ENCODE measurements at regions not wholly inside any gene's neighbourhood (a gene's known extent, or its start where the extent isn't known, plus 50 kb on each side); places are given as distances from the start of the nearest gene placed in this dataset.

DNA sequence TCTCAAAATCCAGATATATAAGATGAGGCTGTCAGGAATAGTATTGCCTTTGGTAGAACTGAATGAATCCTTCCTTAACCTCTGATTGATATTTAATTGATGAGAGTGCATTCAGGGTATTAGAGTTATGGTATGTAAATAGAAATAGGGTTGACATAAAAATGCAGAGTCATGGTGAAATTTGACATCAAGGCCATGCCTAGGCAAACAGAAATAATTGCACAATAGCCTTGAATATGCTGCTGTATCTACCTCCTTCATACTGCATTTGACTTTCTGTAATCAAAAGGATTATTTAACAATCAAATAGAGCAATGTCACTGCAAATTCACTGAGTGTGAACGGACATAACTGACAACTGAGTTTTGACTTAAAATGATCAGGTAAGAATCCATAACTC, 1316.3 kb downstream of the STIM2 start:
- POLR2A ChIA-PET: no interaction called here
- no peaks in the 10 kb centered on the region for H3K9me3 ChIP-seq
- CTCF ChIA-PET: no interaction called here
- H3K4me3 ChIP-seq: no peak overlapping the region
- H3K4me1 ChIP-seq: peaks cover 24% of the 10 kb centered on the region
- peak overlapping the region; percentile 54 for H3K4me2 ChIP-seq
- ATAC-seq (peak in 1 of 2 experiments; percentile 29; a peak in 1 of 6 replicates), DNase-seq (ENCODE audit: low read depth in 1 of 2, low spot score in 1 of 2) (peak in 1 of 2 experiments; percentile 60), FAIRE-seq (no peak)
- H3K27ac ChIP-seq: peak overlapping the region; percentile 66 to 72; a peak in 5 of 6 replicates
- 9% methylated on average over 1 of the region's 1 CpG for WGBS (ENCODE audit: missing lambda C conversion rate)
- TF ChIP-seq RNF2 (IDR thresholded peaks at IDR 0.05; ENCODE audit: borderline replicate concordance, low read depth): no peak
- TF ChIP-seq HOXB5 (CRISPR knock-in tag; IDR thresholded peaks at IDR 0.05): no peak
- peak; percentile 73 for TF ChIP-seq NFE2L2 (conservative IDR thresholded peaks at IDR 0.05; ENCODE audit: low read length)
- peak; percentile 77 to 95; a peak in 3 of 4 replicates for TF ChIP-seq CEBPB (IDR thresholded peaks at IDR 0.05)
- 0 out of 2 replicates have a peak, but pooled peaks have one; percentile 16 for TF ChIP-seq JUNB (IDR thresholded peaks at IDR 0.05)
- peak; percentile 92 for TF ChIP-seq MAFK (IDR thresholded peaks at IDR 0.05; ENCODE audit: partially characterized antibody)

DNA sequence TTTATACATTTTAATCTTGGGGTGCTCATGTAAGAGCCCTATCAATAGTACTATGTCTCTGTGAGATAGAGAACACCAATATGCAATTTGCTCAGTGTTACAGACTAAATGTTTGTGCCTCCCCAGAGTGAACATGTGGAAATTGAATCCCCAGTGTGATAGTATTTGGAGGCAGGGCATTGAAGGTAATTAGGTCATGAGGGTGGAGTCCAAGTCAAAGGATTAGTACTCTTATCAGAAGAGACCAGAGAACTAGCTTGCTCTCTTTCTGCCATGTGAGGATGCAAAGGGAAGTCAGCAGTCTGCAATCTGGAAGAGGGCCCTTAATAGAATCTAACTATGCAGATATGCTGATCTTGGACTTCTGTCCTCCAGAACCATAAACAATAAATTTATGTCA, 1317.0 kb downstream of the STIM2 start:
- ATAC-seq (no peak; a peak in 1 of 6 replicates), DNase-seq (ENCODE audit: low read depth in 1 of 2, low spot score in 1 of 2) (peak in 1 of 2 experiments; percentile 16), FAIRE-seq (no peak)
- H3K4me1 ChIP-seq: peaks cover 24% of the 10 kb centered on the region
- no peak for TF ChIP-seq TFCP2L1 (CRISPR knock-in tag; IDR thresholded peaks at IDR 0.05)
- TF ChIP-seq SMC3 (IDR thresholded peaks at IDR 0.05): no peak
- TF ChIP-seq, protein P1, sequence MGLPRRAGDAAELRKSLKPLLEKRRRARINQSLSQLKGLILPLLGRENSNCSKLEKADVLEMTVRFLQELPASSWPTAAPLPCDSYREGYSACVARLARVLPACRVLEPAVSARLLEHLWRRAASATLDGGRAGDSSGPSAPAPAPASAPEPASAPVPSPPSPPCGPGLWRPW (IDR thresholded peaks at IDR 0.05): no peak
- TF ChIP-seq ZC3H11A (IDR thresholded peaks at IDR 0.05): no peak
- TF ChIP-seq EHMT2 (IDR thresholded peaks at IDR 0.05; ENCODE audit: low read depth): no peak
- no peak for TF ChIP-seq NFE2L2 (conservative IDR thresholded peaks at IDR 0.05; ENCODE audit: low read length)
- no peak for TF ChIP-seq KDM5A (IDR thresholded peaks at IDR 0.05)
- TF ChIP-seq, protein P2, sequence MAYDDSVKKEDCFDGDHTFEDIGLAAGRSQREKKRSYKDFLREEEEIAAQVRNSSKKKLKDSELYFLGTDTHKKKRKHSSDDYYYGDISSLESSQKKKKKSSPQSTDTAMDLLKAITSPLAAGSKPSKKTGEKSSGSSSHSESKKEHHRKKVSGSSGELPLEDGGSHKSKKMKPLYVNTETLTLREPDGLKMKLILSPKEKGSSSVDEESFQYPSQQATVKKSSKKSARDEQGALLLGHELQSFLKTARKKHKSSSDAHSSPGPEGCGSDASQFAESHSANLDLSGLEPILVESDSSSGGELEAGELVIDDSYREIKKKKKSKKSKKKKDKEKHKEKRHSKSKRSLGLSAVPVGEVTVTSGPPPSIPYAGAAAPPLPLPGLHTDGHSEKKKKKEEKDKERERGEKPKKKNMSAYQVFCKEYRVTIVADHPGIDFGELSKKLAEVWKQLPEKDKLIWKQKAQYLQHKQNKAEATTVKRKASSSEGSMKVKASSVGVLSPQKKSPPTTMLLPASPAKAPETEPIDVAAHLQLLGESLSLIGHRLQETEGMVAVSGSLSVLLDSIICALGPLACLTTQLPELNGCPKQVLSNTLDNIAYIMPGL (CRISPR knock-in tag; IDR thresholded peaks at IDR 0.05; ENCODE audit: borderline replicate concordance): no peak
- no peak for TF ChIP-seq BHLHE40 (IDR thresholded peaks at IDR 0.05; ENCODE audit: low read depth, low read length)
- H3K4me3 ChIP-seq: no peak overlapping the region
- peak overlapping the region; percentile 54; the same call in 2 of the 3 replicates for H3K4me2 ChIP-seq
- peak overlapping the region; percentile 66 to 74 for H3K27ac ChIP-seq
- H3K9me3 ChIP-seq: no peaks in the 10 kb centered on the region
- POLR2A ChIA-PET: no interaction called here
- CTCF ChIA-PET: no interaction called here

DNA sequence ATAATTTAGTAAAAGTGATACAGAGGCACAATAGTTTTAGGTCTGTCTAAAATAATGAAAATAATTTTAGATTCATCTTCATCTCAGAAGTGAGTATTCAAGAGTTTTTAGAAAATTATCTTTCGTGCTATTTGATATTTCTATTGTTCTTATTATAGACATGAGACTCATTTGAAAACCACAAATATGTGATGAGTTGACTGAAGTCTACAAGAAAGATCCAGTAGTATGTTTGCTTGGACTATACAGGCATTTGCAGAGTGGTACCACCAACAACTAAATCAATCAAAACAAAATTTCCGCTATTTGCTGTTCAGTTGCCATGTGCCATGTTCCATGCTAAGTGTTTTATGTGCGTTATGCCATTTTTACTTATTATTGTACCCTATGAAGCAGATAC, 1318.5 kb downstream of the STIM2 start:
- Histone ChIP-seq H3K4me1 (peaks cover 24% of the 10 kb centered on the region), H3K27ac (no peak overlapping the region), H3K4me2 (no peak overlapping the region), H3K9me3 (no peaks in the 10 kb centered on the region), H3K4me3 (no peak overlapping the region)
- ATAC-seq: no peak
- TF ChIP-seq, protein P3, sequence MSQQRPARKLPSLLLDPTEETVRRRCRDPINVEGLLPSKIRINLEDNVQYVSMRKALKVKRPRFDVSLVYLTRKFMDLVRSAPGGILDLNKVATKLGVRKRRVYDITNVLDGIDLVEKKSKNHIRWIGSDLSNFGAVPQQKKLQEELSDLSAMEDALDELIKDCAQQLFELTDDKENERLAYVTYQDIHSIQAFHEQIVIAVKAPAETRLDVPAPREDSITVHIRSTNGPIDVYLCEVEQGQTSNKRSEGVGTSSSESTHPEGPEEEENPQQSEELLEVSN (IDR thresholded peaks at IDR 0.05; ENCODE audit: borderline replicate concordance, low read depth): no peak
- TF ChIP-seq SREBF2 (IDR thresholded peaks at IDR 0.05) (no peak), FOXS1 (CRISPR knock-in tag; IDR thresholded peaks at IDR 0.05) (no peak), EHMT2 (IDR thresholded peaks at IDR 0.05; ENCODE audit: low read depth) (no peak)
- TF ChIP-seq, protein P4, sequence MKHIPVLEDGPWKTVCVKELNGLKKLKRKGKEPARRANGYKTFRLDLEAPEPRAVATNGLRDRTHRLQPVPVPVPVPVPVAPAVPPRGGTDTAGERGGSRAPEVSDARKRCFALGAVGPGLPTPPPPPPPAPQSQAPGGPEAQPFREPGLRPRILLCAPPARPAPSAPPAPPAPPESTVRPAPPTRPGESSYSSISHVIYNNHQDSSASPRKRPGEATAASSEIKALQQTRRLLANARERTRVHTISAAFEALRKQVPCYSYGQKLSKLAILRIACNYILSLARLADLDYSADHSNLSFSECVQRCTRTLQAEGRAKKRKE (CRISPR knock-in tag; IDR thresholded peaks at IDR 0.05; ENCODE audit: low read depth): no peak
- FAIRE-seq: no peak
- ChIA-PET CTCF (no interaction called here), POLR2A (no interaction called here)
- no peak for DNase-seq (ENCODE audit: low read depth in 1 of 2, low spot score in 1 of 2)
- WGBS (ENCODE audit: missing lambda C conversion rate): 86% methylated on average over 3 of the region's 3 CpGs
